GM23338 (cell line): ENCODE measurements at regions not wholly inside any gene's neighbourhood (a gene's known extent, or its start where the extent isn't known, plus 50 kb on each side); places are given as distances from the start of the nearest gene placed in this dataset.

Experiments used
- ATAC-seq: fragments of 200-7000 bp; cut with Tn5 transposase; 3 replicates; pipeline ENCODE4 v1.9.1; 2020
- DNase-seq: peaks from one replicate; pipeline ENCODE4 v3.0.0-alpha.2; 2015; ENCODE audit warnings: low spot score
- H2AFZ ChIP-seq: fragments of 200-600 bp; sonication (generic); 2 replicates; pipeline ENCODE4 v1.8.0; 2016; ENCODE audit warnings: antibody characterized with exemption, mild to moderate bottlenecking, moderate library complexity
- H3F3A ChIP-seq: fragments of 200-600 bp; sonication (generic); replicated peaks from 2 replicates; pipeline ENCODE4 v1.8.0; 2017; ENCODE audit warnings: antibody characterized with exemption, mixed run types, low read depth
- H3K27ac ChIP-seq: fragments of 200-600 bp; sonication (generic); 2 replicates; pipeline ENCODE4 v1.6.1; 2016; ENCODE audit warnings: low read depth
- H3K27me3 ChIP-seq: fragments of 200-600 bp; sonication (generic); 2 replicates; pipeline ENCODE4 v1.8.0; 2016; ENCODE audit warnings: mild to moderate bottlenecking, mixed run types, moderate library complexity; ENCODE audit not compliant: insufficient read depth
- H3K36me3 ChIP-seq: fragments of 200-600 bp; sonication (generic); 2 replicates; pipeline ENCODE4 v1.8.0; 2016; ENCODE audit warnings: mild to moderate bottlenecking; ENCODE audit not compliant: insufficient read depth
- H3K4me1 ChIP-seq: fragments of 200-600 bp; sonication (generic); 2 replicates; pipeline ENCODE4 v1.8.0; 2016; ENCODE audit warnings: mild to moderate bottlenecking, moderate library complexity; ENCODE audit not compliant: insufficient read depth
- H3K4me2 ChIP-seq: fragments of 200-600 bp; sonication (generic); 2 replicates; pipeline ENCODE4 v1.7.1; 2017; ENCODE audit warnings: mixed run types
- H3K4me3 ChIP-seq: fragments of 200-600 bp; sonication (generic); 2 replicates; pipeline ENCODE4 v1.6.1; 2016; ENCODE audit warnings: mixed run types
- H3K79me2 ChIP-seq: fragments of 200-600 bp; sonication (generic); replicated peaks from 2 replicates; pipeline ENCODE4 v1.8.0; 2017; ENCODE audit warnings: mild to moderate bottlenecking; ENCODE audit not compliant: insufficient read depth
- H3K9me2 ChIP-seq: fragments of 200-600 bp; sonication (generic); 2 replicates; pipeline ENCODE4 v1.8.0; 2017; ENCODE audit not compliant: insufficient read depth
- H4K20me1 ChIP-seq: fragments of 200-600 bp; sonication (generic); replicated peaks from 2 replicates; pipeline ENCODE4 v1.8.0; 2017; ENCODE audit warnings: mild to moderate bottlenecking; ENCODE audit not compliant: insufficient read depth
- H3K27ac Mint-ChIP-seq: 2 replicates; pipeline ENCODE4 v1.8.0; 2020; ENCODE audit warnings: inconsistent platforms, mild to moderate bottlenecking, moderate library complexity, mixed read lengths
- H3K27me3 Mint-ChIP-seq: 3 replicates; pipeline ENCODE4 v1.8.0; 2022; ENCODE audit warnings: low read depth, mild to moderate bottlenecking, moderate library complexity, mixed read lengths, inconsistent platforms; ENCODE audit not compliant: insufficient read depth, poor library complexity
- H3K36me3 Mint-ChIP-seq: 3 replicates; pipeline ENCODE4 v1.8.0; 2021; ENCODE audit warnings: low read depth, mild to moderate bottlenecking, inconsistent platforms, moderate library complexity, mixed read lengths
- H3K4me1 Mint-ChIP-seq: 3 replicates; pipeline ENCODE4 v1.8.0; 2020; ENCODE audit warnings: mild to moderate bottlenecking, inconsistent platforms, mixed read lengths
- H3K4me3 Mint-ChIP-seq: 3 replicates; pipeline ENCODE4 v1.8.0; 2021; ENCODE audit warnings: moderate library complexity, mild to moderate bottlenecking, inconsistent platforms, mixed read lengths
- H3K9me3 Mint-ChIP-seq: 3 replicates; pipeline ENCODE4 v1.8.0; 2020; ENCODE audit warnings: moderate library complexity, mild to moderate bottlenecking, inconsistent platforms, mixed read lengths
- CREB1 ChIP-seq: fragments of 250-450 bp; sonication (Bioruptor Pico); IDR thresholded peaks from 2 replicates; pipeline ENCODE4 v1.5.0; 2020; ENCODE audit warnings: low read depth, mild to moderate bottlenecking, moderate library complexity
- ETS1 ChIP-seq: IDR thresholded peaks from 2 replicates; pipeline ENCODE4 v1.6.1; 2016; ENCODE audit warnings: antibody characterized with exemption
- EZH2 ChIP-seq: fragments of 200-600 bp; sonication (generic); IDR thresholded peaks from one replicate; pipeline ENCODE4 v1.8.0; 2017; ENCODE audit warnings: antibody characterized with exemption, mild to moderate bottlenecking, low read depth; ENCODE audit not compliant: unreplicated experiment
- EZH2phosphoT487 ChIP-seq: fragments of 200-600 bp; sonication (generic); IDR thresholded peaks from one replicate; pipeline ENCODE4 v1.8.1; 2018; ENCODE audit warnings: antibody characterized with exemption; ENCODE audit not compliant: unreplicated experiment
- JUNB ChIP-seq: IDR thresholded peaks from one replicate; pipeline ENCODE4 v1.6.1; 2016; ENCODE audit warnings: antibody characterized with exemption; ENCODE audit not compliant: unreplicated experiment
- NANOG ChIP-seq: IDR thresholded peaks from 2 replicates; pipeline ENCODE4 v1.6.1; 2016; ENCODE audit warnings: antibody characterized with exemption, borderline replicate concordance
- POLR2AphosphoS5 ChIP-seq: IDR thresholded peaks from 2 replicates; pipeline ENCODE4 v1.6.1; 2016; ENCODE audit warnings: antibody characterized with exemption, low read depth
- STAT1 ChIP-seq: IDR thresholded peaks from one replicate; pipeline ENCODE4 v1.6.1; 2016; ENCODE audit warnings: antibody characterized with exemption; ENCODE audit not compliant: unreplicated experiment
- ZNF114 ChIP-seq: fragments of 250-450 bp; sonication (Bioruptor Pico); IDR thresholded peaks from 2 replicates; pipeline ENCODE4 v1.5.0; 2020; ENCODE audit warnings: mild to moderate bottlenecking, moderate library complexity
- ZNF331 ChIP-seq: fragments of 250-450 bp; sonication (Bioruptor Pico); IDR thresholded peaks from 2 replicates; pipeline ENCODE4 v1.5.0; 2020; ENCODE audit warnings: low read depth, mild to moderate bottlenecking, moderate library complexity
- TF ChIP-seq, protein P1 (sequence below): IDR thresholded peaks from one replicate; pipeline ENCODE4 v1.6.1; 2018; ENCODE audit warnings: antibody characterized with exemption; ENCODE audit not compliant: unreplicated experiment
- TF ChIP-seq, protein P2 (sequence below): fragments of 250-450 bp; sonication (Bioruptor Pico); IDR thresholded peaks from 2 replicates; pipeline ENCODE4 v1.5.0; 2020; ENCODE audit warnings: mild to moderate bottlenecking, moderate library complexity
- TF ChIP-seq, protein P3 (sequence below), 2 experiments: fragments of 200-600 bp in 1 of 2; sonication (generic) in 1 of 2; conservative IDR thresholded peaks; 2 replicates each; pipeline versions ENCODE4 v1.5.1 to v1.6.1; 2016 to 2017; ENCODE audit warnings: antibody characterized with exemption in 2 of 2, low read depth in 2 of 2, mild to moderate bottlenecking in 2 of 2, moderate library complexity in 1 of 2

GRCh38 chr9:115551396-115551795 is 433.4 kb upstream of the TNC start:
- ATAC-seq = no peak
- H3K27ac Mint-ChIP-seq = no peak overlapping the region
- peaks cover 18% of the 10 kb centered on the region for H3K4me1 ChIP-seq
- no peak overlapping the region for H3K4me3 ChIP-seq
- H3K9me2 ChIP-seq = no peaks in the 10 kb centered on the region; the same call in 1 of the 2 replicates
- H3K36me3 ChIP-seq = no peaks in the 10 kb centered on the region
- H2AFZ ChIP-seq = no peak overlapping the region
- no peak for DNase-seq
- no peaks in the 10 kb centered on the region for H4K20me1 ChIP-seq
- no peaks in the 10 kb centered on the region for H3K27me3 ChIP-seq
- H3F3A ChIP-seq = no peaks in the 10 kb centered on the region
- peaks cover 13% of the 10 kb centered on the region; the same call in 2 of the 3 replicates for H3K4me1 Mint-ChIP-seq
- no peak overlapping the region for H3K4me2 ChIP-seq
- no peaks in the 10 kb centered on the region for H3K79me2 ChIP-seq
- no peak overlapping the region for H3K4me3 Mint-ChIP-seq
- peaks cover 9% of the 10 kb centered on the region for H3K27me3 Mint-ChIP-seq
- no peak for TF ChIP-seq POLR2AphosphoS5
- no peak for TF ChIP-seq ZNF331 (CRISPR knock-in tag)
- TF ChIP-seq JUNB = no peak
- TF ChIP-seq ZNF114 (CRISPR knock-in tag) = no peak
- no peak for TF ChIP-seq NANOG
- TF ChIP-seq EZH2 = no peak
- TF ChIP-seq, protein P1, sequence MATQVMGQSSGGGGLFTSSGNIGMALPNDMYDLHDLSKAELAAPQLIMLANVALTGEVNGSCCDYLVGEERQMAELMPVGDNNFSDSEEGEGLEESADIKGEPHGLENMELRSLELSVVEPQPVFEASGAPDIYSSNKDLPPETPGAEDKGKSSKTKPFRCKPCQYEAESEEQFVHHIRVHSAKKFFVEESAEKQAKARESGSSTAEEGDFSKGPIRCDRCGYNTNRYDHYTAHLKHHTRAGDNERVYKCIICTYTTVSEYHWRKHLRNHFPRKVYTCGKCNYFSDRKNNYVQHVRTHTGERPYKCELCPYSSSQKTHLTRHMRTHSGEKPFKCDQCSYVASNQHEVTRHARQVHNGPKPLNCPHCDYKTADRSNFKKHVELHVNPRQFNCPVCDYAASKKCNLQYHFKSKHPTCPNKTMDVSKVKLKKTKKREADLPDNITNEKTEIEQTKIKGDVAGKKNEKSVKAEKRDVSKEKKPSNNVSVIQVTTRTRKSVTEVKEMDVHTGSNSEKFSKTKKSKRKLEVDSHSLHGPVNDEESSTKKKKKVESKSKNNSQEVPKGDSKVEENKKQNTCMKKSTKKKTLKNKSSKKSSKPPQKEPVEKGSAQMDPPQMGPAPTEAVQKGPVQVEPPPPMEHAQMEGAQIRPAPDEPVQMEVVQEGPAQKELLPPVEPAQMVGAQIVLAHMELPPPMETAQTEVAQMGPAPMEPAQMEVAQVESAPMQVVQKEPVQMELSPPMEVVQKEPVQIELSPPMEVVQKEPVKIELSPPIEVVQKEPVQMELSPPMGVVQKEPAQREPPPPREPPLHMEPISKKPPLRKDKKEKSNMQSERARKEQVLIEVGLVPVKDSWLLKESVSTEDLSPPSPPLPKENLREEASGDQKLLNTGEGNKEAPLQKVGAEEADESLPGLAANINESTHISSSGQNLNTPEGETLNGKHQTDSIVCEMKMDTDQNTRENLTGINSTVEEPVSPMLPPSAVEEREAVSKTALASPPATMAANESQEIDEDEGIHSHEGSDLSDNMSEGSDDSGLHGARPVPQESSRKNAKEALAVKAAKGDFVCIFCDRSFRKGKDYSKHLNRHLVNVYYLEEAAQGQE = no peak
- TF ChIP-seq, protein P2, sequence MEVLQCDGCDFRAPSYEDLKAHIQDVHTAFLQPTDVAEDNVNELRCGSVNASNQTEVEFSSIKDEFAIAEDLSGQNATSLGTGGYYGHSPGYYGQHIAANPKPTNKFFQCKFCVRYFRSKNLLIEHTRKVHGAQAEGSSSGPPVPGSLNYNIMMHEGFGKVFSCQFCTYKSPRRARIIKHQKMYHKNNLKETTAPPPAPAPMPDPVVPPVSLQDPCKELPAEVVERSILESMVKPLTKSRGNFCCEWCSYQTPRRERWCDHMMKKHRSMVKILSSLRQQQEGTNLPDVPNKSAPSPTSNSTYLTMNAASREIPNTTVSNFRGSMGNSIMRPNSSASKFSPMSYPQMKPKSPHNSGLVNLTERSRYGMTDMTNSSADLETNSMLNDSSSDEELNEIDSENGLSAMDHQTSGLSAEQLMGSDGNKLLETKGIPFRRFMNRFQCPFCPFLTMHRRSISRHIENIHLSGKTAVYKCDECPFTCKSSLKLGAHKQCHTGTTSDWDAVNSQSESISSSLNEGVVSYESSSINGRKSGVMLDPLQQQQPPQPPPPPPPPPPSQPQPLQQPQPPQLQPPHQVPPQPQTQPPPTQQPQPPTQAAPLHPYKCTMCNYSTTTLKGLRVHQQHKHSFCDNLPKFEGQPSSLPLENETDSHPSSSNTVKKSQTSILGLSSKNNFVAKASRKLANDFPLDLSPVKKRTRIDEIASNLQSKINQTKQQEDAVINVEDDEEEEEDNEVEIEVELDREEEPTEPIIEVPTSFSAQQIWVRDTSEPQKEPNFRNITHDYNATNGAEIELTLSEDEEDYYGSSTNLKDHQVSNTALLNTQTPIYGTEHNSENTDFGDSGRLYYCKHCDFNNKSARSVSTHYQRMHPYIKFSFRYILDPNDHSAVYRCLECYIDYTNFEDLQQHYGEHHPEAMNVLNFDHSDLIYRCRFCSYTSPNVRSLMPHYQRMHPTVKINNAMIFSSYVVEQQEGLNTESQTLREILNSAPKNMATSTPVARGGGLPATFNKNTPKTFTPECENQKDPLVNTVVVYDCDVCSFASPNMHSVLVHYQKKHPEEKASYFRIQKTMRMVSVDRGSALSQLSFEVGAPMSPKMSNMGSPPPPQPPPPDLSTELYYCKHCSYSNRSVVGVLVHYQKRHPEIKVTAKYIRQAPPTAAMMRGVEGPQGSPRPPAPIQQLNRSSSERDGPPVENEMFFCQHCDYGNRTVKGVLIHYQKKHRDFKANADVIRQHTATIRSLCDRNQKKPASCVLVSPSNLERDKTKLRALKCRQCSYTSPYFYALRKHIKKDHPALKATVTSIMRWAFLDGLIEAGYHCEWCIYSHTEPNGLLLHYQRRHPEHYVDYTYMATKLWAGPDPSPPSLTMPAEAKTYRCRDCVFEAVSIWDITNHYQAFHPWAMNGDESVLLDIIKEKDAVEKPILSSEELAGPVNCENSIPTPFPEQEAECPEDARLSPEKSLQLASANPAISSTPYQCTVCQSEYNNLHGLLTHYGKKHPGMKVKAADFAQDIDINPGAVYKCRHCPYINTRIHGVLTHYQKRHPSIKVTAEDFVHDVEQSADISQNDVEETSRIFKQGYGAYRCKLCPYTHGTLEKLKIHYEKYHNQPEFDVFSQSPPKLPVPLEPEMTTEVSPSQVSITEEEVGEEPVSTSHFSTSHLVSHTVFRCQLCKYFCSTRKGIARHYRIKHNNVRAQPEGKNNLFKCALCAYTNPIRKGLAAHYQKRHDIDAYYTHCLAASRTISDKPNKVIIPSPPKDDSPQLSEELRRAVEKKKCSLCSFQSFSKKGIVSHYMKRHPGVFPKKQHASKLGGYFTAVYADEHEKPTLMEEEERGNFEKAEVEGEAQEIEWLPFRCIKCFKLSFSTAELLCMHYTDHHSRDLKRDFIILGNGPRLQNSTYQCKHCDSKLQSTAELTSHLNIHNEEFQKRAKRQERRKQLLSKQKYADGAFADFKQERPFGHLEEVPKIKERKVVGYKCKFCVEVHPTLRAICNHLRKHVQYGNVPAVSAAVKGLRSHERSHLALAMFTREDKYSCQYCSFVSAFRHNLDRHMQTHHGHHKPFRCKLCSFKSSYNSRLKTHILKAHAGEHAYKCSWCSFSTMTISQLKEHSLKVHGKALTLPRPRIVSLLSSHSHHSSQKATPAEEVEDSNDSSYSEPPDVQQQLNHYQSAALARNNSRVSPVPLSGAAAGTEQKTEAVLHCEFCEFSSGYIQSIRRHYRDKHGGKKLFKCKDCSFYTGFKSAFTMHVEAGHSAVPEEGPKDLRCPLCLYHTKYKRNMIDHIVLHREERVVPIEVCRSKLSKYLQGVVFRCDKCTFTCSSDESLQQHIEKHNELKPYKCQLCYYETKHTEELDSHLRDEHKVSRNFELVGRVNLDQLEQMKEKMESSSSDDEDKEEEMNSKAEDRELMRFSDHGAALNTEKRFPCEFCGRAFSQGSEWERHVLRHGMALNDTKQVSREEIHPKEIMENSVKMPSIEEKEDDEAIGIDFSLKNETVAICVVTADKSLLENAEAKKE = no peak
- TF ChIP-seq STAT1 = no peak
- no peak for TF ChIP-seq CREB1 (CRISPR knock-in tag)
- TF ChIP-seq, protein P3, sequence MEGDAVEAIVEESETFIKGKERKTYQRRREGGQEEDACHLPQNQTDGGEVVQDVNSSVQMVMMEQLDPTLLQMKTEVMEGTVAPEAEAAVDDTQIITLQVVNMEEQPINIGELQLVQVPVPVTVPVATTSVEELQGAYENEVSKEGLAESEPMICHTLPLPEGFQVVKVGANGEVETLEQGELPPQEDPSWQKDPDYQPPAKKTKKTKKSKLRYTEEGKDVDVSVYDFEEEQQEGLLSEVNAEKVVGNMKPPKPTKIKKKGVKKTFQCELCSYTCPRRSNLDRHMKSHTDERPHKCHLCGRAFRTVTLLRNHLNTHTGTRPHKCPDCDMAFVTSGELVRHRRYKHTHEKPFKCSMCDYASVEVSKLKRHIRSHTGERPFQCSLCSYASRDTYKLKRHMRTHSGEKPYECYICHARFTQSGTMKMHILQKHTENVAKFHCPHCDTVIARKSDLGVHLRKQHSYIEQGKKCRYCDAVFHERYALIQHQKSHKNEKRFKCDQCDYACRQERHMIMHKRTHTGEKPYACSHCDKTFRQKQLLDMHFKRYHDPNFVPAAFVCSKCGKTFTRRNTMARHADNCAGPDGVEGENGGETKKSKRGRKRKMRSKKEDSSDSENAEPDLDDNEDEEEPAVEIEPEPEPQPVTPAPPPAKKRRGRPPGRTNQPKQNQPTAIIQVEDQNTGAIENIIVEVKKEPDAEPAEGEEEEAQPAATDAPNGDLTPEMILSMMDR (conservative IDR thresholded peaks at IDR 0.05; ENCODE audit: low read depth in 2 of 2) = no peak
- TF ChIP-seq EZH2phosphoT487 = no peak
- no peak for TF ChIP-seq ETS1
- peaks cover 22% of the 10 kb centered on the region for H3K36me3 Mint-ChIP-seq
- H3K27ac ChIP-seq = no peak overlapping the region
- peaks cover 21% of the 10 kb centered on the region for H3K9me3 Mint-ChIP-seq
